HFFc6 (cell line): ENCODE measurements at regions not wholly inside any gene's neighbourhood (a gene's known extent, or its start where the extent isn't known, plus 50 kb on each side); places are given as distances from the start of the nearest gene placed in this dataset.
"Not testable (repeated sequence)": the region's sequence is repeated elsewhere in the genome, so short reads cannot be mapped to it uniquely, and the experiment has no call there.

Experiments used
- DNase-seq: peaks from one replicate; pipeline ENCODE4 v3.0.0-alpha.2; 2018
- H3K27ac Mint-ChIP-seq: 2 replicates; pipeline ENCODE4 v1.8.0; 2020; ENCODE audit warnings: mild to moderate bottlenecking, mixed read lengths
- H3K27me3 Mint-ChIP-seq: 2 replicates; pipeline ENCODE4 v1.8.0; 2021; ENCODE audit warnings: mild to moderate bottlenecking, moderate library complexity, mixed read lengths; ENCODE audit not compliant: insufficient read depth
- H3K36me3 Mint-ChIP-seq: 2 replicates; pipeline ENCODE4 v1.8.0; 2021; ENCODE audit warnings: low read depth, mixed read lengths
- H3K4me1 Mint-ChIP-seq: 2 replicates; pipeline ENCODE4 v1.8.0; 2020; ENCODE audit warnings: low read depth, mixed read lengths
- H3K4me3 Mint-ChIP-seq: 2 replicates; pipeline ENCODE4 v1.8.0; 2020; ENCODE audit warnings: mild to moderate bottlenecking, moderate library complexity, mixed read lengths
- H3K9me3 Mint-ChIP-seq: 2 replicates; pipeline ENCODE4 v1.8.0; 2020; ENCODE audit warnings: mild to moderate bottlenecking, mixed read lengths
- CTCF ChIP-seq: fragments of 200-600 bp; sonication (generic); IDR thresholded peaks from 2 replicates; pipeline ENCODE4 v1.5.0; 2021; ENCODE audit warnings: antibody characterized with exemption, mild to moderate bottlenecking

- no peak for TF ChIP-seq CTCF
- Mint-ChIP-seq H3K4me3 (no peak overlapping the region), H3K9me3 (no peaks in the 10 kb centered on the region), H3K36me3 (no peaks in the 10 kb centered on the region), H3K27me3 (no peaks in the 10 kb centered on the region), H3K27ac (no peak overlapping the region), H3K4me1 (no peaks in the 10 kb centered on the region)
- DNase-seq, result no peak
Measured at GRCh38 chrX:8049827-8050226, 121.2 kb downstream of the VCX2 start.

GRCh38 chrX:8048466-8048865, 121.3 kb upstream of the PNPLA4 start:
- no peaks in the 10 kb centered on the region for H3K36me3 Mint-ChIP-seq
- no peaks in the 10 kb centered on the region for H3K27me3 Mint-ChIP-seq
- TF ChIP-seq CTCF, result no peak
- H3K27ac Mint-ChIP-seq, result no peak overlapping the region
- H3K4me3 Mint-ChIP-seq, result no peak overlapping the region
- H3K4me1 Mint-ChIP-seq, result no peaks in the 10 kb centered on the region
- no peaks in the 10 kb centered on the region for H3K9me3 Mint-ChIP-seq
- no peak for DNase-seq

DNA sequence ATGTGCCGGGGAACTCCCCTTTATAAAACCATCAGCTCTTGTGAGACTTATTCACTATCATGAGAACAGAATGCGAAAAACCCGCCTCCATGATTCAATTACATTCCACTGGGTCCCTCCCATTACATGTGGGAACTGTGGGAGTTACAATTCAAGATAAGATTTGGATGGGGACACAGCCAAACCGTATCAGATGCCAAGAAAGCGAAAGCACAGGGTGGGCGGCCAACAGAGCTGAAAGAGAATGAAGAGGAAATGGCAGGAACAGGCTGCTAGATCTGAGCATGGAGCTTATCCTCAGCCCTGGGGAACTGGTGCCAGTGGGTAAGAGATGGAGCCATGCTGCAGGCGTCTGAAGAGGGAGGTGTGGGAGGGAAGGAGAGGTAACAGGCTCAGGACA, 117.7 kb upstream of the PNPLA4 start:
- no peaks in the 10 kb centered on the region for H3K4me1 Mint-ChIP-seq
- no peak for TF ChIP-seq CTCF
- DNase-seq, result no peak
- no peaks in the 10 kb centered on the region for H3K9me3 Mint-ChIP-seq
- H3K27me3 Mint-ChIP-seq, result no peaks in the 10 kb centered on the region
- no peak overlapping the region for H3K27ac Mint-ChIP-seq
- H3K36me3 Mint-ChIP-seq, result no peaks in the 10 kb centered on the region
- no peak overlapping the region for H3K4me3 Mint-ChIP-seq

DNA sequence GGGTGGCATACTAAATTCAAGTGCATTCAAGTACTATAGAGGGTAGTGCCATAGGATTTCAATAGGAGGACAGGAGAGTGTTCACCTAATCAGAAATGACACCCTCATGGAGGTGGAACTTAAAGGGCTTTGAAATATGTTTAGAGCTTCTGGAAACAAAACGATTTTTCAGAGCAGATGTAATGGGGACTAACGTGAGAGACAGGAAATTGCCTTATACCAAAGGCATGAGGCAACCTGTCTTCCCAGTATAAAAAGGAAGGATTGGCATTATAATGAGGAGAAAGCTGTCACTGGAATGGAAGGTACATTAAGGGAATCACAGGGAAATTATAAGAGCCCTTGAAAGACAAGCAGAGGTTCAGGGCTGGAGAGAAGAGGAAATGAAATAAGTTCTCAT, 116.3 kb upstream of the PNPLA4 start:
- TF ChIP-seq CTCF, result no peak
- H3K4me3 Mint-ChIP-seq, result no peak overlapping the region
- no peaks in the 10 kb centered on the region for H3K4me1 Mint-ChIP-seq
- H3K9me3 Mint-ChIP-seq, result no peaks in the 10 kb centered on the region
- H3K36me3 Mint-ChIP-seq, result no peaks in the 10 kb centered on the region
- H3K27ac Mint-ChIP-seq, result no peak overlapping the region
- H3K27me3 Mint-ChIP-seq, result no peaks in the 10 kb centered on the region
- no peak for DNase-seq

GRCh38 chrX:8043121-8043520, 115.9 kb upstream of the PNPLA4 start:
- DNase-seq, result no peak
- H3K36me3 Mint-ChIP-seq, result no peaks in the 10 kb centered on the region
- no peak overlapping the region for H3K27ac Mint-ChIP-seq
- no peak overlapping the region for H3K4me3 Mint-ChIP-seq
- no peak for TF ChIP-seq CTCF
- H3K4me1 Mint-ChIP-seq, result no peaks in the 10 kb centered on the region
- H3K9me3 Mint-ChIP-seq, result no peaks in the 10 kb centered on the region
- no peaks in the 10 kb centered on the region for H3K27me3 Mint-ChIP-seq

- Mint-ChIP-seq H3K36me3 (no peaks in the 10 kb centered on the region), H3K4me1 (no peaks in the 10 kb centered on the region), H3K27ac (no peak overlapping the region), H3K27me3 (no peaks in the 10 kb centered on the region), H3K9me3 (no peaks in the 10 kb centered on the region), H3K4me3 (no peak overlapping the region)
- no peak for DNase-seq
- no peak for TF ChIP-seq CTCF
Measured at GRCh38 chrX:8042304-8042703, 115.1 kb upstream of the PNPLA4 start.

DNA sequence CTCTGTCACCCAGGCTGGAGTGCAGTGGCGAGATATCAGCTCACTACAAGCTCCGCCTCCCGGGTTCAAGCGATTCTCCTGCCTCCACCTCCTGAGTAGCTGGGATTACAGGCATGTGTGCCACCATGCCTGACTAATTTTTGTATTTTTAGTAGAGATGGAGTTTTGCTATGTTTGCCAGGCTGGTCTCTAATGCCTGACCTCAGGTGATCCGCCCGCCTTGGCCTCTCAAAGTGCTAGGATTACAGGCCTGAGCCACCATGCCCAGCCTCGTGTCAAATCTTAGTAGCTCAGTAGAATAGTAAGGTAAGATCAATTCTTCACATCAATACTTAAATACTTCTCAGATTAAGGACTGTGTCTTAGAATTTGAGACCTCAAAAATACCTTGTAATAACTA, 112.5 kb upstream of the PNPLA4 start:
- not testable (repeated sequence) for H3K27me3 Mint-ChIP-seq, H3K4me1 Mint-ChIP-seq, H3K4me3 Mint-ChIP-seq, H3K36me3 Mint-ChIP-seq, H3K9me3 Mint-ChIP-seq, DNase-seq, H3K27ac Mint-ChIP-seq
